Loucy (cell line): ENCODE measurements at regions not wholly inside any gene's neighbourhood (a gene's known extent, or its start where the extent isn't known, plus 50 kb on each side); places are given as distances from the start of the nearest gene placed in this dataset.

Experiments used
- H2AFZ ChIP-seq: fragments of 200-600 bp; sonication (generic); 2 replicates; pipeline ENCODE4 v1.6.0; 2016; ENCODE audit warnings: antibody characterized with exemption, mild to moderate bottlenecking, low read length, moderate library complexity
- H3F3A ChIP-seq: fragments of 200-600 bp; 2 replicates; pipeline ENCODE4 v1.6.0; 2016; ENCODE audit warnings: antibody characterized with exemption, low read depth, mild to moderate bottlenecking
- H3K27me3 ChIP-seq: fragments of 200-600 bp; sonication (generic); 2 replicates; pipeline ENCODE4 v1.6.1; 2014; ENCODE audit warnings: low read length, mild to moderate bottlenecking; ENCODE audit not compliant: insufficient read depth, poor library complexity, severe bottlenecking
- H3K36me3 ChIP-seq: fragments of 200-600 bp; sonication (generic); 2 replicates; pipeline ENCODE4 v1.6.1; 2016; ENCODE audit warnings: low read length; ENCODE audit not compliant: insufficient read depth
- H3K4me1 ChIP-seq: fragments of 200-600 bp; sonication (generic); 2 replicates; pipeline ENCODE4 v1.5.1; 2014; ENCODE audit warnings: low read length, mild to moderate bottlenecking; ENCODE audit not compliant: insufficient read depth, poor library complexity, severe bottlenecking
- H3K4me2 ChIP-seq: fragments of 200-600 bp; sonication (generic); 2 replicates; pipeline ENCODE4 v1.6.0; 2014; ENCODE audit warnings: antibody characterized with exemption, low read length, low read depth, mild to moderate bottlenecking; ENCODE audit not compliant: poor library complexity, severe bottlenecking
- H3K4me3 ChIP-seq: fragments of 200-600 bp; sonication (generic); 2 replicates; pipeline ENCODE4 v1.5.1; 2014; ENCODE audit warnings: low read length, mild to moderate bottlenecking, mixed read lengths; ENCODE audit not compliant: poor library complexity, severe bottlenecking
- H3K79me2 ChIP-seq: fragments of 200-600 bp; sonication (generic); 2 replicates; pipeline ENCODE4 v1.6.1; 2014; ENCODE audit warnings: low read length; ENCODE audit not compliant: insufficient read depth
- H3K9ac ChIP-seq: fragments of 200-600 bp; sonication (generic); 2 replicates; pipeline ENCODE4 v1.6.0; 2014; ENCODE audit warnings: mild to moderate bottlenecking, low read depth, low read length, moderate library complexity; ENCODE audit not compliant: poor library complexity, severe bottlenecking
- H3K9me2 ChIP-seq: fragments of 200-600 bp; sonication (generic); replicated peaks from 2 replicates; pipeline ENCODE4 v1.6.1; 2016; ENCODE audit warnings: low read depth, low read length, mixed read lengths
- H3K9me3 ChIP-seq: fragments of 200-600 bp; sonication (generic); 2 replicates; pipeline ENCODE4 v1.6.1; 2014; ENCODE audit warnings: mild to moderate bottlenecking, antibody characterized with exemption, low read length, low read depth; ENCODE audit not compliant: insufficient read depth
- H4K20me1 ChIP-seq: fragments of 200-600 bp; sonication (generic); 2 replicates; pipeline ENCODE4 v1.6.0; 2014; ENCODE audit warnings: antibody characterized with exemption, low read length, mild to moderate bottlenecking; ENCODE audit not compliant: insufficient read depth, poor library complexity, severe bottlenecking
- CTCF ChIP-seq: fragments of 200-600 bp; sonication (generic); conservative IDR thresholded peaks from 2 replicates; pipeline ENCODE4 v1.5.1; 2014; ENCODE audit warnings: mild to moderate bottlenecking, antibody characterized with exemption, low read length
- EZH2phosphoT487 ChIP-seq: fragments of 200-600 bp; IDR thresholded peaks from 2 replicates; pipeline ENCODE4 v1.6.1; 2018; ENCODE audit warnings: antibody characterized with exemption, mild to moderate bottlenecking, moderate library complexity, borderline replicate concordance

GRCh38 chr3:176349706-176350105 lies 847.6 kb downstream of the TBL1XR1 start:
- H3K9me2 ChIP-seq: no peaks in the 10 kb centered on the region
- H2AFZ ChIP-seq: no peak overlapping the region
- TF ChIP-seq EZH2phosphoT487: no peak
- no peak for TF ChIP-seq CTCF
- no peak overlapping the region for H3K4me3 ChIP-seq
- H3F3A ChIP-seq: no peaks in the 10 kb centered on the region
- H3K27me3 ChIP-seq: no peaks in the 10 kb centered on the region
- H3K36me3 ChIP-seq: no peaks in the 10 kb centered on the region
- H3K4me1 ChIP-seq: no peaks in the 10 kb centered on the region
- no peaks in the 10 kb centered on the region for H3K79me2 ChIP-seq
- H3K4me2 ChIP-seq: no peak overlapping the region
- H3K9me3 ChIP-seq: no peaks in the 10 kb centered on the region
- H4K20me1 ChIP-seq: no peaks in the 10 kb centered on the region
- no peak overlapping the region for H3K9ac ChIP-seq

DNA sequence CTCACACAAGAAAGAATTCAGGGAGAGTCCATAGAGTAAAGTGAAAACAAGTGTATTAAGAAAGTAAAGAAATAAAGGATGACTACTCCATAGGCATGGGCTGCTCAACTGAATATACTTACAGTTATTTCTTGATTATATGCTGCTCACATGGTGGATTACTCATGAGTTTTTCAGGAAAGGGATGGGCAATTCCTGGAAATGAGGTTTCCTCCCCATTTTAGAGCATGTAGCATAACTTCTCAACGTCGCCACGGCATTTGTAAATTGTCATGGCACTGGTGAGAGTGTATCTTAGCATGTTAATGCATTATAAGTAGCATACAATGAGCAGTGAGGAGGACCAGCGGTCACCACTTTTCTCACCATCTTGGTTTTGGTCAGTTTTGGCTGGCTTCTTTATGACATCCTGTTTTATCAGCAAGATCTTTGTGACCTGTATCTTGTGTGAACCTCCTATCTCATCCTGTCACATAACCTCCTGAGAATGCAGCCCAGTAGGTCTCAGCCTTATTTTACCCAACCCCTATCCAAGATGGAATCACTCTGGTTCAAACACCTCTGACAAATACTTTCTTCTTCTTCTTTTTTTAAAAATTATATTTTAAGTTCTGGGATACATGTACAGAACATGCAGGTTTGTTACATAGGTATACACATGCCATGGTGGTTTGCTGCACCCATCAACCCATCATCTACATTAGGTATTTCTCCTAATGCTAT lies 849.7 kb downstream of the TBL1XR1 start:
- Histone ChIP-seq H4K20me1 (no peaks in the 10 kb centered on the region), H3K36me3 (no peaks in the 10 kb centered on the region), H3K79me2 (no peaks in the 10 kb centered on the region), H3K4me1 (no peaks in the 10 kb centered on the region), H3K9ac (no peak overlapping the region), H3F3A (no peaks in the 10 kb centered on the region), H3K9me3 (no peaks in the 10 kb centered on the region), H3K27me3 (no peaks in the 10 kb centered on the region), H3K4me3 (no peak overlapping the region), H2AFZ (no peak overlapping the region), H3K4me2 (no peak overlapping the region), H3K9me2 (no peaks in the 10 kb centered on the region)
- TF ChIP-seq CTCF: no peak
- TF ChIP-seq EZH2phosphoT487: no peak

GRCh38 chr3:176341963-176342362 lies 855.3 kb downstream of the TBL1XR1 start:
- no peak overlapping the region for H3K4me2 ChIP-seq
- no peaks in the 10 kb centered on the region for H3K9me3 ChIP-seq
- no peaks in the 10 kb centered on the region for H3K79me2 ChIP-seq
- no peaks in the 10 kb centered on the region for H4K20me1 ChIP-seq
- H3K4me3 ChIP-seq: no peak overlapping the region
- H3K9ac ChIP-seq: no peak overlapping the region
- H3K27me3 ChIP-seq: no peaks in the 10 kb centered on the region
- no peaks in the 10 kb centered on the region for H3K36me3 ChIP-seq
- no peaks in the 10 kb centered on the region for H3K4me1 ChIP-seq
- H3F3A ChIP-seq: no peaks in the 10 kb centered on the region
- no peaks in the 10 kb centered on the region for H3K9me2 ChIP-seq
- no peak overlapping the region for H2AFZ ChIP-seq
- no peak for TF ChIP-seq EZH2phosphoT487
- TF ChIP-seq CTCF: no peak
